ENCODE measurements at regions not wholly inside any gene's neighbourhood (a gene's known extent, or its start where the extent isn't known, plus 50 kb on each side); places are given as distances from the start of the nearest gene placed in this dataset.

GRCh38 chr5:164224772-164225171, 719.4 kb downstream of the MAT2B start:
- no peak for DNase-seq
- H3K27me3 ChIP-seq: no peaks in the 10 kb centered on the region
- H3K4me3 ChIP-seq: no peak overlapping the region
- H3K27ac ChIP-seq: no peak overlapping the region
- intact Hi-C loops (cut with DNase I): no loop called here
- no peak for TF ChIP-seq CTCF (IDR thresholded peaks at IDR 0.05)
- TF ChIP-seq POLR2A (IDR thresholded peaks at IDR 0.05): no peak
- 65% methylated on average over 2 of the region's 2 CpGs for WGBS (ENCODE audit: insufficient coverage, low coverage, low lambda C conversion rate, missing lambda C conversion rate)
- no peaks in the 10 kb centered on the region for H3K4me1 ChIP-seq
- no peak for ATAC-seq
- no peaks in the 10 kb centered on the region for H3K9me3 ChIP-seq
- H3K36me3 ChIP-seq: no peaks in the 10 kb centered on the region

GRCh38 chr5:164230341-164230740, 724.9 kb downstream of the MAT2B start:
- no peaks in the 10 kb centered on the region for H3K9me3 ChIP-seq
- no peak for TF ChIP-seq CTCF (IDR thresholded peaks at IDR 0.05)
- TF ChIP-seq POLR2A (IDR thresholded peaks at IDR 0.05): no peak
- DNase-seq: no peak
- H3K4me1 ChIP-seq: no peaks in the 10 kb centered on the region
- no peak overlapping the region for H3K27ac ChIP-seq
- no peaks in the 10 kb centered on the region for H3K27me3 ChIP-seq
- no peak overlapping the region for H3K4me3 ChIP-seq
- WGBS (ENCODE audit: insufficient coverage, low coverage, low lambda C conversion rate, missing lambda C conversion rate): 86% methylated on average over 1 of the region's 1 CpG
- ATAC-seq: no peak
- intact Hi-C loops (cut with DNase I): no loop called here
- no peaks in the 10 kb centered on the region for H3K36me3 ChIP-seq

GRCh38 chr5:164233791-164234190, 728.4 kb downstream of the MAT2B start:
- H3K4me3 ChIP-seq: no peak overlapping the region
- no peak overlapping the region for H3K27ac ChIP-seq
- ATAC-seq (peak in 1 of 4 donors; percentile 29), DNase-seq (no peak)
- WGBS (ENCODE audit: insufficient coverage, low coverage, low lambda C conversion rate, missing lambda C conversion rate): 27% methylated on average over 2 of the region's 2 CpGs
- H3K9me3 ChIP-seq: no peaks in the 10 kb centered on the region
- no peaks in the 10 kb centered on the region for H3K27me3 ChIP-seq
- TF ChIP-seq CTCF (IDR thresholded peaks at IDR 0.05) (no peak), POLR2A (IDR thresholded peaks at IDR 0.05) (no peak)
- no peaks in the 10 kb centered on the region for H3K36me3 ChIP-seq
- intact Hi-C loops (cut with DNase I): no loop called here
- no peaks in the 10 kb centered on the region for H3K4me1 ChIP-seq

GRCh38 chr5:164234321-164234720, 728.9 kb downstream of the MAT2B start:
- H3K4me3 ChIP-seq: no peak overlapping the region
- no peak overlapping the region for H3K27ac ChIP-seq
- TF ChIP-seq CTCF (IDR thresholded peaks at IDR 0.05) (no peak), POLR2A (IDR thresholded peaks at IDR 0.05) (no peak)
- no peaks in the 10 kb centered on the region for H3K9me3 ChIP-seq
- intact Hi-C loops (cut with DNase I): no loop called here
- no peaks in the 10 kb centered on the region for H3K4me1 ChIP-seq
- ATAC-seq (no peak), DNase-seq (no peak)
- no peaks in the 10 kb centered on the region for H3K36me3 ChIP-seq
- no peaks in the 10 kb centered on the region for H3K27me3 ChIP-seq

GRCh38 chr5:164235300-164235891, 730.0 kb downstream of the MAT2B start:
- no peaks in the 10 kb centered on the region for H3K36me3 ChIP-seq
- H3K27ac ChIP-seq: no peak overlapping the region
- DNase-seq (no peak), ATAC-seq (no peak)
- H3K9me3 ChIP-seq: no peaks in the 10 kb centered on the region
- H3K4me1 ChIP-seq: no peaks in the 10 kb centered on the region
- no peak overlapping the region for H3K4me3 ChIP-seq
- intact Hi-C loops (cut with DNase I): no loop called here
- 55% methylated on average over 3 of the region's 3 CpGs for WGBS (ENCODE audit: insufficient coverage, low coverage, low lambda C conversion rate, missing lambda C conversion rate)
- H3K27me3 ChIP-seq: no peaks in the 10 kb centered on the region
- TF ChIP-seq CTCF (IDR thresholded peaks at IDR 0.05) (no peak), POLR2A (IDR thresholded peaks at IDR 0.05) (no peak)
